HG03457 (cell line): ENCODE measurements at regions not wholly inside any gene's neighbourhood (a gene's known extent, or its start where the extent isn't known, plus 50 kb on each side); places are given as distances from the start of the nearest gene placed in this dataset.

Source experiments
- ATAC-seq: cut with Tn5 transposase; IDR thresholded peaks from one replicate; pipeline ENCODE4 v1.9.1; 2021; ENCODE audit warnings: moderate number of reproducible peaks; ENCODE audit not compliant: unreplicated experiment

DNA sequence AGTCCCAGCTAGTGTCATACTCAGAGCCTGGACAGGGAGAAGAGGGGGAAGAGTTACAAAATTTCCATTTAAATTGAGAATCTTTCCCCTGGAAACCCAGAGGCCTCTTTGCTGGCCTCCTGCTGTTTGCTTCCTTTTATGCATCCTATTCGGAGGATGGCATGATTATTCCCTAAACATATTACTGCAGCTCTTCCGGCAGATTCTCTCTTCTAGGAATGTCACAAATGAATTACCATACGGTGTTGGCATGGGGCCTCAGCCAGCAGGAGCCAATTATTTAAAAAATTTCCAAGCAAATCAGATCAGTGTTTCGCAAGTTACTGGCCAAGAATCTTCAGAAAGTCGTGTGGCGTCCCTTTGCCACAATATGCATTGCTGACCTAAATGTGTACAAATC lies 326.7 kb upstream of the NCAM1 start:
- ATAC-seq: no peak

DNA sequence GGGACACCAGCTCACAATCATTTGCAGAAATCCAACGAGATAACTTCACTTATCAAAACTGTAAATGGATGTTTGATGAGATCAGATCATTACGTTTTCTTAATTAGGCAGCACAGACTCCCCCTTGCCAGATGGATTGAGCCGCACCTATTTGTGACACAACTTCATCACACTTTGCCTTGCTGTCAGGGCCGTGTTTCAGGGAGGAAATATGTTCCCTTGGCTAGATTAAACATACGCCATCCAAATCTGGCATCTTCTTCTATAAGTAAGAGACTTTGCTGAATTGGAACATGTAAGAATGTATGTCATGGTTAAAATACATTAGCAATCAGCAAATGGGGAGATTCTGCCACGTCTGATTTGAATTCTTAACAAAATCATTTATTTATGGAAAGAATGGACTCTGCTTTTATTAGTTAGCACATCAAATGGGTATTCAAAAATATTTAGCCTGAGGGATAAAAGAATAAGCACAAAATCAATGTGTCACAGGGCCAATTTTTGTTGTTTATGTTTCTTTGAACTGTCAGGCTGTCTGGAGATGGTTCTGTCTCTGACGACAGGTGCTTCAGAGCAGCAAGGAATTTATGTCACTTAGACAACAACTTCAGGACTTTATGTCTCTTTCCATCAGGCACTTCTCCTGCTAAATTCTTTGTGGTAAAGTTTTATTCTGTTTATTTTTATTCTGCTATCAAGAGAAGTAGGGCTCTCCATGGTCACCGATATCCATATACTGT lies 326.1 kb upstream of the NCAM1 start:
- ATAC-seq: no peak

DNA sequence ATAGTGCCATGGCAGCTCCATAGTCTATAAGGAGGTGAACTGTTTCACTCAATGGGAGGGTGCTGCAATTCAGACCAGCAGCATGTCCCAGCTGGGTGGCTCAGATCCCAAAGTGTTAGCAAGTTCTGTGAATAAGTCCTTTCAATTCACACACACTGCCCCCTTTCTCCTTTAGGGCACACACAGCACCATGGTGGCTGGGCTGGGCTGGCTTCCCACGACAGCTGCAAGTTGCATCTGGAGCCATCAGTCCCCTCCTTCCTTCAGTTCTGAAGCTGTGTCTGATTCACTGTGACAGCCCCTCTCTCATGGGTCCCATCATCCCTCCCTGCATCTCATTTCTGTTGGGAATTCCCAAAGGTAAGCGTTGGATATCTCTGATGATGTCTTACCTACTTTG lies 324.1 kb upstream of the NCAM1 start:
- ATAC-seq: no peak

DNA sequence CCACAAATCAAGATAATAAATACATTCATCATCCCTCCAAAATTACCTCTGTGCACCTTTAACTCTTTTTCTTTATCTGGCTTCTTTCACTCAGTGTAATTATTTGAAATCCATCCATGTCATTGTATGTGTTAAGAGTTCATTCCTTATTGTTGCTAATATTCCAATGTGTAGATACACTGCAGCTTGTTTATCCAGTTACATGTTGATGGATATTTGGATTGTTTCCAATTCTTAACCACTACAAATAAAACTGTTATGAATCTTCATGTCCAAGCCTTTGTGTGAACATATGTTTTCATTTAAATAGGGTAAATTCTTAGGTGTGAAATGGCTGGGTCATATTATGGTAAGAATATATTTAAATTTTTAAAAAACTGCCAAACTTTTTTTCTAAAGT lies 323.3 kb upstream of the NCAM1 start:
- no peak for ATAC-seq

DNA sequence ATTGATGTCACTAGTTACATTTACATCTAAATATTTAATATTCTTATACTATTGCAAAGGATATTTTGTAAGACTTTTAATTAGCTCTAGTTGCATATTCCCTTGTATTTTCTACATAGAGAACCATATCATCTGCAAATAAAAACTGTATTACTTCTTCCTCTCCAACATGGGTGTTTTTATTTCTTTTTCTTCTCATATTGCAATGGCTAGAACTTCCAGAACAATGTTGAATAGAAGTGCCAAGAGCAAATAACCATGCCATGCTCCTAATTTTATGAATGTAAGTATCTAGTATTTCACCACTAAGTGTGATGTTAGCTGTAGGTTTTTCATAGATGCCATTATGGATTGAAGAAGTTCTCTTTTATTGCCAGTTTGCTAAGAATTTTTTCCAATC lies 321.8 kb upstream of the NCAM1 start:
- ATAC-seq: no peak

DNA sequence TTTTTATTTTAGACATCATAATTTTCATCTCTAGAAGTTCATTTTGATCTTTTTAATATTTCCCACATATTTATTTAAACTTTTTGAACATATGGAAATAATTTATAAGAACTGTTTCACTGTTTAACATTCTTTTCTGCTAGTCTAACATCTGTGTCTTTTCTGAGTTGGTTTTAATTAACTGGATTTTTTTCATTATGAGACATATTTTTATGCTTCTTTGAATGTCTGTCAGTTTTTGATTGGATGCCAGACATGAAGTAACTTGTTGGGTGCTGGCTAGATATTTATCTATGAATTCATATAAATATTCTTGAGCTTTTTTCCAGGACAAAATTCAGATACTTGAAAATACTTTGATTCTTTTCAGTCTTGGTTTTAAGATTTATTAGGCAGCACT lies 317.8 kb upstream of the NCAM1 start:
- no peak for ATAC-seq

DNA sequence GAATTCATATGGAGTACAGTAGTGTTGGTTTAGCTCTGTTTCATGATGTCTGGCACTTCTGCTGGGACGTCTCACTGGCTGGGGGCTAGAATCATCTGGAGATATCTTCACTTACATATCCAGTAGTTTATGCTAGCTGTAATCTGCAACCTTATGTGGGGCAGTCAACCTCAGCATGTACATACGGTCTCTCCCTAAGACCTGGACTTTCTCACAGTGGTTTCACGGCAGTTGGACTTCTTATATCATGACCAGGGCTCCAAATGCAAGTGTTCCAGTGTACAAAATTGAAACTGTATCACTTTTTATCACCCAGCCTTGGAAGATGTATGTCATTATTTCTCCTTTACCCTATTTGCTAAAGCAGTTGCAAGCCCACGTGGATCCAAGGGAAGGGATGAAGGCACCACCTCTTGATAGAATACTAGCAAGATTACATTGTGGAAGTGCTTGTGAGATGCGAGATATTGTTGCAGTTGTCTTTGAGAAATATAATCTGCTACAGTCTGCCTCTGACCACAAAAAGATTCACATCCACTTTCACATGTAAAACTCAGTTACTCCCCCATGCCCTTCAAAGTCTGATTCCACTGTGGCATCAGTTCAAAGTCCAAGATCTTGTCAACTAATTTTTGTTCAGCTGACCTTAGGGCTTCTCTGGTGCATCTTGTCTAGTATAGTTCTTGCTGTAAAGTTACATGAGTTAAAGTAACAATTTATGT lies 316.6 kb upstream of the NCAM1 start:
- no peak for ATAC-seq

DNA sequence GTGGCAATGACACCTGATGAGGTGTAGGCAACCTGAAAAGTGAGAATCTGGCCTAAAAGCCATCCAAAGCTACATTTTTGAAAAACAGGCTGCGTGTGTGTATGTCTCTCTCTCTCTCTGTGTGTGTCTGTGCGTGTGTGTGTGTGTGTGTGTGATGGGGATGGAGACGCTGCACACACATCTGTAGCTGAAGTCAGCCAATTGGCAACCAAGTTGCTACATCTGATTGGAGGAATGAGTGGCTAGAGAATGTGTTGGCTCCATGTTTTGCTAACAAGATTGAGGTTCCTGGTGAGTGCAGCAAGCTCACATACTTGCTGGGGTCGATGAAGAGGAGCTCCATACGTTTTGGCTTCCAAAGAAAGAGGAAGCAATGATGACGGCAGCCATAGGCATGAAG lies 311.4 kb upstream of the NCAM1 start:
- no peak for ATAC-seq

DNA sequence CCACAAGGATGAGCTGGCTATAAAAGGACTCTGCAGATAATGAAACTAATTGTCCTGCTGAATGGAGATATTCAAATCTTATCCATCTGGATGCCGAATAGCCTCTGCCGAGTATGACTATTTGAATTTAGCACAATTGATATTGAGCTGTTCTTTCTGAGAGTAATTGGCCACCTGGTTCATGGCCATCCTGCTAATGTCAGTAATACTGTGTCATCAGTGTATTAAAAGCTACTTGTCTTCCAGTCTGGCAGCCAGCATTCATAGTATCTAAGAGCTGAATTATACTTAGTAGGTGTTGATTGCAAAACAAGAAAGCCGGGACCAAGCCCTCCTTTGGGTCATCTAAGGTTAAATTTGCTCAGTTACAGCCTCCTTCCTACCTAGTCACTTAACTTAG lies 310.7 kb upstream of the NCAM1 start:
- no peak for ATAC-seq

DNA sequence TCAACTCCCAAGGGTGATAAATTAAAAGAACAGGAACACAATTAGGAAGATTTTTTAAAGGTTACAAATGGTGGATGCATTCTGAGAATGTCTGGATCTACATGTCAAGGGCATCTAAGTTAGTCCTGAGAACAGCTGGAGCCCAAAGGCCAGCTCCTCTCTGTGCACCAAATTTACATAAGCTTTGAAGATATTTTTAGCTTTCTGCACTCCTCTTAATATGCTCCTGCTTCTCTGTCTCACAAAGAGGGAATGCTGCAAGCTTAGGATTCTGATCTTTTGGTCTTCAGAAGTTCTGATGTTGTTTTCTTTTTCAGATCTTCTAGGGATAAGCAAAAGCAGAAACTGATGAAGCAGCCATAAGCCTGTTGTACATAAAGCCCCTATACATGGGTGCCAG lies 309.8 kb upstream of the NCAM1 start:
- ATAC-seq: no peak

DNA sequence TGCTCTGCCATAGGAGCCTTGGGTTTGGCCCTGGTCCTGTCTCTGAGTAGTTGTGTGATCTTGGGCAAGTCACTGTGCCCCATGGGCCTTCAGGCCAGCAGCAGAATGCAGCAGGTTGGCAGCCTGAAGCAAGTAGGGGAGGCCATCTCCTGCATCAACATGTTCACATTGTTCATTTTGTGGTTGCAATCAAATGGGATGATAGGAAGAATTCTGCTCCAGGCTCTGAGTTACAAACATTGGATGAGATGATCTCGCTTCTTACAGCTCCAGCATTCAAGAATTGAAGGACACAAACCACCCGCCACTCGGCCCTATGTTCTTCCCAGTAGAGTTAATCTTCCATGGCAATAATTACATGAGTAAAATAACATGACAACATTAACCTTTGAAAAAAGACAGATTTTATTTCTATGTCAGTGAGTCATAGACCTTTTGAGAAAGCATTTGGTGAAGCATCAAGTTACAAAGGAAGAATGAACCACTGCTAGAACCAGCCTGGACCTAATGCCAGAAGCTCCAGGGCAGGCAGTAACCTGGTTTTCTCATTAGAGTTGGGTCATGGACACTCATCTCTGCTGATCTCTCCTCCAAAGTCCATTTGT lies 308.3 kb upstream of the NCAM1 start:
- ATAC-seq: no peak

DNA sequence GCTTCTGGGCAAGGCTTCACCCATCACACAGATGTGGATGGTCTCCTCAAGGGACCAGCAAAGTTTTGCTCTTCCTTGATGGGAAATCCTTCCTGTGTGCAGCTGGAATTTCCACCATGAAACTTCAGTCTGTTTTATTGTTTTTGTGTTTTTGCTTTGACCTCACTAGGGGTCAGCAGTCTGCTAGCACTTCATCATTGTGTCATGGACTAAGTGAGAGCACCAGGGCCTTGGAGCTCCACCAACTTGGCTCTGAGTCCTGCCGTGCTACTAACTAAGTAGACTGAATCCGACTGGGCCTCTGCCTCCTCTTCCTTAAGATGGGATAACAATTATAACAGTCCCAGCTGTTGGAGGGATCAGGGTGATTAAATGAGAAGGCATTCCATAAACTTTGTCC lies 305.8 kb upstream of the NCAM1 start:
- ATAC-seq: no peak

DNA sequence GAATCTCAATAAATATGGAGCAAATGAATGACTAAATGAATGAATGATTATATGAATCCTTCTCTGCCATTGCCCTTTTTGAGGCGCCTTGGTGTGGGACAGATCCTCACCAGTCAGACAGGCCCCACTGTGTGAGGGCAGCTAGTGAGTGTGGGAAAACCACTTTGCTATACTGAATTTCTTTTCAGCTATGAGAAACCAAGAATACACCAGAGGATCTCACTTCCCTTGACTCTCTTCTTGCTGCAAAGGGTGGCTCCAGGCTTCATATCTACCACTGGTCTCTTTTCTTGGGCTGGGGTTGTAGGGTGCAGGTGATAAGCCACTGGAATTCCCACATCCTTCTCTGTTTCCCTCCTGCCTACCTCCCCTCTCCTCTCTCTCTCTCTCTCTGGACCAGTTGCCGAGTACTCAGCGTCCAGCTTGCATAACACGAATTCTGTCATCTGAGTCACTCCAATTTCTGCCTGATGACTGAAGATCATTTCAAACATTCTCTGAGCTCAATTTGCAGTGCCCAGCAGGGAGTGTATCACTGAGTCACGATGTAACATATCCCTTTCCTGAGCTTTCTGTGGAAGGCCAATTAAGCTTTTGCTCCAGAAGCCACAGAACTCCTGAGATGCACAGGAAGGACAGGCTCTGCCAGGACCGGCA lies 304.3 kb upstream of the NCAM1 start:
- ATAC-seq: no peak

DNA sequence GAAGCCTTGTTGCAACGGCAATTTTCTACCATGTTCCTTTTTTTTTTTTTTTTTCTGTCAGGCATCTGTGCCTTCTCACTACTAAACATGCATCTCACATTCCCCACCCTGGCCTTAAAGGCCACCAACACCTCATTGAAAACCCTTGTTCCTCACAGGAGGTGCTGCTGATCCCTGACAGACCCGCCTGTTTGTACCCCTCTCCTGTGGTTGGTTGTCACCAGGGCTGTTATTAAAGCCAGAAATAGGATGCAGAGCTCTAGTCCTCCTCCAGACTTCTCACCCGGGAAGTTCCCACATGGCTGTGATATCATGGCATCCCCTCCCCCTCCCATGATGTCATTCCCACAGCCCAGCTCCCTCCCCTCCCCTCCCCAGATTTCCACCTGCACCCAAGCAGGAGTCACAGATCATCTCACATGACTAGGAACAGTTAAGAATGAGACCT lies 302.8 kb upstream of the NCAM1 start:
- no peak for ATAC-seq

DNA sequence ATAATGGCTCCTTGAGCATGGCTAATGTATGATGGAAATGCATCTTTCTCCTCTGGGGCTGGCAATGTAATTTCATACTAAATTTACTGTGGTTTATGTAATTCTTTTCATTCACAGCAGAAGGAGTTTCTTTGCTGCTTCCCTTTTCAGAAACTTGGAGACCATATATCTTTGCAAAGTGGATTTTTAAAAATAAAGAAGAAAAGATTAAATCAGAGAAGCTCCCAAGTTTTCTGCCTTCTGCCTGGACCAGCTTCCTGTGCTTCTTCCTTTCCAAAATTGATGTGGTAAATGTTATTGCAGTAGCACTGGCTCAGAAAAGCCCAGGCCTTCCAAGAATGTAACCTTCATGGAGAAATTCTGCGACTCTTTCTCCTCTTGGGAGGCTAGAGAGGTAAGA lies 300.1 kb upstream of the NCAM1 start:
- no peak for ATAC-seq

DNA sequence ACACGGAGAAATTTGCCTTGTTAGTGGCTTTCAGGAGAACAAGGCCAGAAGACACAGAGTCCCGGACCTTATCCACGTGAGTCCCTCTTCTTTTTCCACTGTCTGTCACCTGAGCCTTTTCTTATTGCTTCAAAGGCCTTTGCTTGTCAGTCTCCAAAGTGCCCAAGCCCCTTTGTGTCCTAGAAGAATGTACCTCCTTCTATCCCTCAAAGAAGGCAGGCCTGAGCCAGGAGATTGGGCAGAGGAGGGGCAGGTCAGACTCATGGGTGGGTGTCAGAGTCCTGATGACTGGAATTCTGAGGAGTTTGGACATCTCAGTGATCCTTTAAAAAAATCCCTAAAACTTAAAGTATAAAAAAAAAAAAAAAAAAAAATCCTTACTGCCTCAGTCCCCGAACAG lies 299.6 kb upstream of the NCAM1 start:
- ATAC-seq: no peak

DNA sequence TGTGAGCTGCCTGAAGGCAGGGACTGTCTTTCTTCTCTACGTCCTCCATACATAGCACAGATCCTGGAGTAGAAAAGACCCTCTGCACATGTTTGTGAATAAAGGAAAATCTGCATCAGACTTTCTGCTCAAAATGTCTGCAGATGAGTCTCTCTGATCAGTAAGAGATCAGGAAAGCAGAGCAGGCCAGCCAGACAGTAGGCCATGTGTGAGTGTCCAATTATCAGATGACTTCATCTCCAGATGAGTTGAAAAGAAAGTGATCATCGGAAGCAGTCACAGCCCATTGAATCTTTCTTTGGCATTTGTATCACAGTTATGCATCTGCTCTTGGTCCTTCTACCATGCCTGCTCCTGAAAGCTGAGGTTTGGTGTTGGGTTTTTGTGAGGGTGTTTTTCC lies 298.7 kb upstream of the NCAM1 start:
- ATAC-seq: no peak

DNA sequence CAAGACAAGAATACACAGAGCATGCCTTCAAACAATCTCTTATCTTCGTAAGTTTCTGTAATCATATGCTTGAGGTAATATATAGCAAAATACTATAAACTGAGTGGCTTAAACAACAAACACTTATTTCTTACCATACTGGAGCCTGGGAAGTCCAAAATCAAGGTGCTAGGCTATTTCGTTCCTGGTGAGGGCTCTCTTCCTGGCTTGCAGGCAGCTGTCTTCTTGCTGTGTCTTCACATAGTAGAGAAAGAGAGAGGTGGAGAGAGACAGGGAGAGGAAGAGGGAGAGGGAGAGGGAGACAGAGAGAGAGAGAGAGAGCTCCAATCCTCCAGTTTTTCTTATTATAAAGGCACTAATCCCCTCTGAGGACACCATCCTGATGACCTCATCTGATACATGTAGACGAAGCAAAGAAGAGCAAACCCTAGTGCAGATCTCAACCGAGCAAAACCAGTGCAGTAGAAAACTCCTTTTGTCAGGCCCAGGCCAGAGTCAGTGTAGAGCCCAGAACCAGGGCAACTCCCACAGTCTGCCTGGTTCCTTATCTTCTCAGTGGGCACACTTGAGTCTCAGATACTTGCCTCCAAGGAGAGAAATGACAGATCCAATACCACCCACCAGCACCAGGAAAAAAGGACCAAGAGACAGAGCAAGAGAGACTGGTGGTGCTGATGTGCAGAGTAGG lies 297.1 kb upstream of the NCAM1 start:
- no peak for ATAC-seq

DNA sequence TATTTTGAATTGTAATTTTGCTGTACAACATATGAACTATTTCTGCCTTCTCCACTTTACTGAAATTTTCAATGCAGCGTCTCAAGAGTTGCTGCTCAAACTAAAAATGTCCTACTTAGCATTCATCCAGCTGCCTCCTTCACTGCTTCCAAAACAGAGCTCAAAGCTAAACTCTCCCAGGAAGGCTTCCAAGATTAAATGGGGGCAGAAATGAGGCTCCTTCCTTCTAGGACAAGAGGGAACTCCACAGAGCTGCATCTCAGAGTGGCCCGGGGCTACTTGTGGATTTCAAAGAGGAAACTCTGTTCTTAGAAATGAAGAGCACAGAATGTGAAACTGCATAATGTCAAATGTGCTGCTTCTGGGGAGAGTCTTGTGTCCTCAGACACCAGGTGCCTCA lies 295.9 kb upstream of the NCAM1 start:
- no peak for ATAC-seq

DNA sequence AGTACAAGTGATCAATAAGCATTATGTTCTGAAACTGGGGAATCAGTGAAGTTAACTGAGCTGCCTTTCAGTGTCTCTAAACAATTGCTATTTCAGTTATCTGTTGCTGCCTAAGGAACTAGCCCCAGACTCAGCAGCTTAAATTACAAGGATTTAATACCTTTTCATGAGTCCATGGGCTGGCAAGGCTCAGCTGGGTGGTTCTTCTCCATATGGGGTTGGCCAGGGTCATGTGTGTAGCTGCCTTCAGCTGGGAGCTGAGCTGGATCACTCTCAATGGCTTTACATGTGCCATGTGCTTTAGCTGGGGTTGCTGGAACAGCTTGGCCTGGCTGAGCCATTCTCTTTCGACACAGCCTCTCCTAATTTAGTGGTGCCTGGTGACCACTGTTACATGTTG lies 295.0 kb upstream of the NCAM1 start:
- no peak for ATAC-seq
